ENCODE measurements at regions not wholly inside any gene's neighbourhood (a gene's known extent, or its start where the extent isn't known, plus 50 kb on each side); places are given as distances from the start of the nearest gene placed in this dataset.
"Not testable (repeated sequence)": the region's sequence is repeated elsewhere in the genome, so short reads cannot be mapped to it uniquely, and the experiment has no call there.

DNA sequence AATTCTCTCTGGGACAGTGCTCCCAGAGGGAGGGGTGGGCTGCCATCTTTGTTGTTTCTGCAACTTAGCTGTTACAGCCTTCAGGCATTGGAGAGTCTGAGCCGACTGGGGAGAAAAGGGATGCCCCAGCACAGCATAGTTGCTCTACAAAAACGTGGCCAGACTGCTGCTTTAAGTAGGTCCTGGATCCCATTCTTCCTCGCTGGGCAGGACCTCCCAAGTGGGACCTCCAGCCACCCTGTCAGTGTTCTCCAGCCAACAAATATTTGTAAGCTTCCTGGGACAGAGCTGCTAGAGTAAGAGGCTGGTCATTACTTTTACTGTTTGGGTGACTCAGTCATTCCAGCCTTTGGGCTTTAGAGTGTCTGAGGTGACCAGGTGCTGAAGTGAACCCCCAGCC lies 292.7 kb upstream of the NREP start:
- Histone ChIP-seq H3K4me1 (no peaks in the 10 kb centered on the region), H3K9me3 (no peaks in the 10 kb centered on the region), H3K27ac (no peak overlapping the region), H3K36me3 (ENCODE audit: low read depth, missing control alignments) (no peaks in the 10 kb centered on the region), H3K27me3 (no peaks in the 10 kb centered on the region), H3K4me3 (no peak overlapping the region)
- intact Hi-C loops (cut with DNase I; ENCODE audit: low total_unique reads) = no loop called here
- no peak for DNase-seq
- 62 to 81% methylated on average over 3 of the region's 3 CpGs for WGBS, 2 donors
- TF ChIP-seq, protein P1, sequence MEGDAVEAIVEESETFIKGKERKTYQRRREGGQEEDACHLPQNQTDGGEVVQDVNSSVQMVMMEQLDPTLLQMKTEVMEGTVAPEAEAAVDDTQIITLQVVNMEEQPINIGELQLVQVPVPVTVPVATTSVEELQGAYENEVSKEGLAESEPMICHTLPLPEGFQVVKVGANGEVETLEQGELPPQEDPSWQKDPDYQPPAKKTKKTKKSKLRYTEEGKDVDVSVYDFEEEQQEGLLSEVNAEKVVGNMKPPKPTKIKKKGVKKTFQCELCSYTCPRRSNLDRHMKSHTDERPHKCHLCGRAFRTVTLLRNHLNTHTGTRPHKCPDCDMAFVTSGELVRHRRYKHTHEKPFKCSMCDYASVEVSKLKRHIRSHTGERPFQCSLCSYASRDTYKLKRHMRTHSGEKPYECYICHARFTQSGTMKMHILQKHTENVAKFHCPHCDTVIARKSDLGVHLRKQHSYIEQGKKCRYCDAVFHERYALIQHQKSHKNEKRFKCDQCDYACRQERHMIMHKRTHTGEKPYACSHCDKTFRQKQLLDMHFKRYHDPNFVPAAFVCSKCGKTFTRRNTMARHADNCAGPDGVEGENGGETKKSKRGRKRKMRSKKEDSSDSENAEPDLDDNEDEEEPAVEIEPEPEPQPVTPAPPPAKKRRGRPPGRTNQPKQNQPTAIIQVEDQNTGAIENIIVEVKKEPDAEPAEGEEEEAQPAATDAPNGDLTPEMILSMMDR (IDR thresholded peaks at IDR 0.05) = no peak
- TF ChIP-seq POLR2A (IDR thresholded peaks at IDR 0.05) = no peak

GRCh38 chr5:112036206-112036605 lies 279.2 kb upstream of the NREP start:
- H3K4me3 ChIP-seq = no peak overlapping the region
- no peak overlapping the region for H3K27ac ChIP-seq
- TF ChIP-seq POLR2A (IDR thresholded peaks at IDR 0.05) = no peak
- TF ChIP-seq, protein P1 (IDR thresholded peaks at IDR 0.05) = no peak
- DNase-seq = no peak
- intact Hi-C loops (cut with DNase I; ENCODE audit: low total_unique reads) = no loop called here
- WGBS, 2 donors = 89 to 97% methylated on average over 5 of the region's 5 CpGs
- H3K4me1 ChIP-seq = no peaks in the 10 kb centered on the region
- no peaks in the 10 kb centered on the region for H3K36me3 ChIP-seq (ENCODE audit: low read depth, missing control alignments)
- no peaks in the 10 kb centered on the region for H3K9me3 ChIP-seq
- no peaks in the 10 kb centered on the region for H3K27me3 ChIP-seq

DNA sequence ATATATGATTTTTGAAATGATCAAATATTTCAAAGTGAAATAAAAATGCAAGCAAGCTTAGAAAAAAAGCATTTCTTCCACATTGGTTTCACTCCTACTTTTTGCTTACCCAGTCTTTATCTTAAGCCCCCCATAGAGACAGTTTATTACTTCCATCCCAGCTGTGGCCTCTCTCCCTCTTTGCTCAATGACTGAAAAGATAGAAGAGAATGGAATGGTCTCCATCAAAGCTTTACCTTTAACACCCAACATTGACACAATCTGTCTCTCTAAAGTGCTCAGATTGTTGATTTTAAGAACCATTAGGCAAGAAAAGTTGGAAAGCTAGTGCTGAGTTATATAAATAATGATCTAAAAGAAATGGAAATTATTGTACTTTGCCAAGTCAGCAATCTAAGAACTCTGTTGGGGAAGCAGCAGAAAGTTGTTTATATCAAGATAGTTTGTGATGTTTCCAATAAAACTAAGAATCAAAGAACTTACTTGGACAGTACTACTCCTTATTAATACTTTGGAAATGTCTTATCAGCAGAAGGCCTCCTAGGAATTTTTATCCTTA lies 277.5 kb upstream of the NREP start:
- Histone ChIP-seq H3K36me3 (ENCODE audit: low read depth, missing control alignments) (no peaks in the 10 kb centered on the region), H3K4me1 (no peaks in the 10 kb centered on the region), H3K27me3 (no peaks in the 10 kb centered on the region), H3K27ac (no peak overlapping the region), H3K4me3 (no peak overlapping the region), H3K9me3 (no peaks in the 10 kb centered on the region)
- TF ChIP-seq POLR2A (IDR thresholded peaks at IDR 0.05) = no peak
- TF ChIP-seq, protein P1 (IDR thresholded peaks at IDR 0.05) = no peak
- intact Hi-C loops (cut with DNase I; ENCODE audit: low total_unique reads) = no loop called here
- no peak for DNase-seq

DNA sequence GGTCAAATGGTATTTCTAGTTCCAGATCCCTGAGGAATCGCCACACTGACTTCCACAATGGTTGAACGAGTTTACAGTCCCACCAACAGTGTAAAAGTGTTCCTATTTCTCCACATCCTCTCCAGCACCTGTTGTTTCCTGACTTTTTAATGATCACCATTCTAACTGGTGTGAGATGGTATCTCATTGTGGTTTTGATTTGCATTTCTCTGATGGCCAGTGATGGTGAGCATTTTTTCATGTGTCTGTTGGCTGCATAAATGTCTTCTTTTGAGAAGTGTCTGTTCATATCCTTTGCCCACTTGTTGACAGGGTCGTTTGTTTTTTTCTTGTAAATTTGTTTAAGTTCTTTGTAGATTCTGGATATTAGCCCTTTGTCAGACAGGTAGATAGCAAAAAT lies 269.9 kb upstream of the NREP start:
- DNase-seq; H3K4me1 ChIP-seq; H3K27me3 ChIP-seq; H3K27ac ChIP-seq; H3K4me3 ChIP-seq; H3K9me3 ChIP-seq; intact Hi-C loops (cut with DNase I; ENCODE audit: low total_unique reads); H3K36me3 ChIP-seq (ENCODE audit: low read depth, missing control alignments): not testable (repeated sequence)
- 83 to 93% methylated on average over 3 of the region's 3 CpGs for WGBS, 2 donors

DNA sequence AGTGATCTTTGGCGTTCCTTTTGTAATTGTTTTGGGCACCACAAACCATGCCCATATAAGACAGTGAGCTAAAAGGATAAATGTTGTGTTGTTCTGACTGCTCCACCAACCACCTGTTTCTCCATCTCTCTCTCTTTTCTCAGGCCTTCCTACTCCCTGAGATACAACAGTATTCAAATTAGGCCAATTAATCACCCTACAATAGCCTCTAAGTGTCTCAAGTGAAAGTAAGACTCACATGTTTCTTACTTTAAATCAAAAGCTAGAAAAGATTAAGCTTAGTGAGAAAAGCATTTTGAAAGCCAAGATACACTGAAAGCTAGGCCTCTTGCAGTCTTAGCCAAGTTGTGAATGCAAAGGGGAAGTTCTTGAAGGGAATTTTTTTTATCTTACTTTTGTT lies 268.8 kb upstream of the NREP start:
- 0 to 39% methylated on average over 1 of the region's 1 CpG for WGBS, 2 donors
- Histone ChIP-seq H3K4me3 (no peak overlapping the region), H3K4me1 (no peaks in the 10 kb centered on the region), H3K36me3 (ENCODE audit: low read depth, missing control alignments) (no peaks in the 10 kb centered on the region), H3K9me3 (no peaks in the 10 kb centered on the region), H3K27ac (no peak overlapping the region), H3K27me3 (no peaks in the 10 kb centered on the region)
- intact Hi-C loops (cut with DNase I; ENCODE audit: low total_unique reads) = no loop called here
- no peak for TF ChIP-seq POLR2A (IDR thresholded peaks at IDR 0.05)
- TF ChIP-seq, protein P1 (IDR thresholded peaks at IDR 0.05) = no peak
- no peak for DNase-seq
